ENCODE measurements at regions not wholly inside any gene's neighbourhood (a gene's known extent, or its start where the extent isn't known, plus 50 kb on each side); places are given as distances from the start of the nearest gene placed in this dataset.

DNA sequence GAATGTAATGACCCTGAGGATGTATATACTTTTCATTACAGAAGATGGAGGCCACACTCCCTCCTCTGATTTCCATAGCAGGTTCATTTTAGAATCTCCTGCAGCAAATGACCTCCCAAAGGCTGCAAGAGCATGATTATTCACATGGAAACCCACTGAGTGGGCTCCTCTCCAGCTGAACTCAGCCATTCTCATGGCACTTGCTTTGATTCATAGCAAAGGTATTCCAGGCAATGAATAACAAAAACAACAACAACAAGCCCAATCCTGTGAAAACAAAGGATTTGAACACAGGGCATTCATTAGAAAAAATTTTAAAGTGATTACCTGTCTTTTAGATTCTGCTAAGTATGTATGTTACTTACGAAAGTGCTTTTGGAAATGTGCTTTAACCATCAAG, 894.0 kb upstream of the FRG1 start:
- H3K36me3 ChIP-seq = no peaks in the 10 kb centered on the region
- H3K4me1 ChIP-seq (ENCODE audit: control insufficient read depth in 1 of 2, low read depth in 2 of 2) = no peaks in the 10 kb centered on the region
- no peak overlapping the region for H3K27ac ChIP-seq
- DNase-seq (ENCODE audit: low spot score) = no peak
- H3K9me3 ChIP-seq = no peaks in the 10 kb centered on the region
- TF ChIP-seq, protein P1, sequence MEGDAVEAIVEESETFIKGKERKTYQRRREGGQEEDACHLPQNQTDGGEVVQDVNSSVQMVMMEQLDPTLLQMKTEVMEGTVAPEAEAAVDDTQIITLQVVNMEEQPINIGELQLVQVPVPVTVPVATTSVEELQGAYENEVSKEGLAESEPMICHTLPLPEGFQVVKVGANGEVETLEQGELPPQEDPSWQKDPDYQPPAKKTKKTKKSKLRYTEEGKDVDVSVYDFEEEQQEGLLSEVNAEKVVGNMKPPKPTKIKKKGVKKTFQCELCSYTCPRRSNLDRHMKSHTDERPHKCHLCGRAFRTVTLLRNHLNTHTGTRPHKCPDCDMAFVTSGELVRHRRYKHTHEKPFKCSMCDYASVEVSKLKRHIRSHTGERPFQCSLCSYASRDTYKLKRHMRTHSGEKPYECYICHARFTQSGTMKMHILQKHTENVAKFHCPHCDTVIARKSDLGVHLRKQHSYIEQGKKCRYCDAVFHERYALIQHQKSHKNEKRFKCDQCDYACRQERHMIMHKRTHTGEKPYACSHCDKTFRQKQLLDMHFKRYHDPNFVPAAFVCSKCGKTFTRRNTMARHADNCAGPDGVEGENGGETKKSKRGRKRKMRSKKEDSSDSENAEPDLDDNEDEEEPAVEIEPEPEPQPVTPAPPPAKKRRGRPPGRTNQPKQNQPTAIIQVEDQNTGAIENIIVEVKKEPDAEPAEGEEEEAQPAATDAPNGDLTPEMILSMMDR (IDR thresholded peaks at IDR 0.05) = no peak
- H3K4me3 ChIP-seq = no peak overlapping the region
- no peaks in the 10 kb centered on the region for H3K27me3 ChIP-seq (replicated peaks; ENCODE audit: insufficient read depth)
- no peak for ATAC-seq (ENCODE audit: insufficient number of reproducible peaks, low FRiP score, low read depth)

DNA sequence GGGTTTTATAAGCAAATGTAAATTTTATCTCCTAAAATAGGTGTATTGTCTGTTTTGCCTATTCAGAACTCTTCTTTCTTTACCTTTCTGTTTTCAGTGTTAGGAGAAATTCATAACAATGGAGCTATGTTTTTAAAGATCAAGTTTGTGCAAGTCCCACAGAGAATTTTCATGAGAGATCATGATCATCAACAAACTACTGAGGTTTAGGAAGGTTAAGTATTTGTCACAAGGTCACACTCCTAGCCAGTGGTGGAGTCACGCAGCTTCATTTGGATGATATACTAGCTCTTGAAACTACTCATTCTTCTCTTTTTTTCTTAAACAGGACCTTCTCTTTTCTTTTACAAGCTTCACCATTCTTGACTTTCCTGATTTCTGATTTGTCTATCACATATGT, 892.6 kb upstream of the FRG1 start:
- H3K4me3 ChIP-seq = no peak overlapping the region
- H3K27ac ChIP-seq = no peak overlapping the region
- TF ChIP-seq, protein P1 (IDR thresholded peaks at IDR 0.05) = no peak
- DNase-seq (ENCODE audit: low spot score) = no peak
- H3K9me3 ChIP-seq = no peaks in the 10 kb centered on the region
- no peaks in the 10 kb centered on the region for H3K4me1 ChIP-seq (ENCODE audit: control insufficient read depth in 1 of 2, low read depth in 2 of 2)
- ATAC-seq (ENCODE audit: insufficient number of reproducible peaks, low FRiP score, low read depth) = no peak
- no peaks in the 10 kb centered on the region for H3K36me3 ChIP-seq
- H3K27me3 ChIP-seq (replicated peaks; ENCODE audit: insufficient read depth) = no peaks in the 10 kb centered on the region

DNA sequence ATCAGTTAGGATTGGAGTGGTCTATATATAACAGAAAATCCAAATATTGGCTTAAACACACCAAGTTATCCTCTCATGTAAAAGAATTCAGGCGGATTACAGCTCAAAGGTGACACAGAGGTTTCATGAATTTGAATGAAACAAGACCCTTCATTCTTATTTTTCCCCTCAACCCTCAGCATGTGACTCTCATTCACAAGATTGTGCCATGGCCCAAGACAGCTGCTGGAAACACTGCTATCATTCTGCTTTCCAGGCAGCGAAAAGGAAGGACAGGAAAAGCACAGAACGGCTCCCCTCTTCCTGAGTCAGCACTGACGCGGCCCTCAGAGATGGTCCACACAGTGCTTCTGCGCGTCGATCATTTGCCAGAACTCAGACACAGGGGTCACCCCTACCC, 891.0 kb upstream of the FRG1 start:
- no peak overlapping the region for H3K4me3 ChIP-seq
- DNase-seq (ENCODE audit: low spot score) (no peak), ATAC-seq (ENCODE audit: insufficient number of reproducible peaks, low FRiP score, low read depth) (no peak)
- H3K27ac ChIP-seq = no peak overlapping the region
- H3K36me3 ChIP-seq = no peaks in the 10 kb centered on the region
- H3K9me3 ChIP-seq = no peaks in the 10 kb centered on the region
- H3K27me3 ChIP-seq (replicated peaks; ENCODE audit: insufficient read depth) = no peaks in the 10 kb centered on the region
- no peaks in the 10 kb centered on the region for H3K4me1 ChIP-seq (ENCODE audit: control insufficient read depth in 1 of 2, low read depth in 2 of 2)
- TF ChIP-seq, protein P1 (IDR thresholded peaks at IDR 0.05) = no peak

DNA sequence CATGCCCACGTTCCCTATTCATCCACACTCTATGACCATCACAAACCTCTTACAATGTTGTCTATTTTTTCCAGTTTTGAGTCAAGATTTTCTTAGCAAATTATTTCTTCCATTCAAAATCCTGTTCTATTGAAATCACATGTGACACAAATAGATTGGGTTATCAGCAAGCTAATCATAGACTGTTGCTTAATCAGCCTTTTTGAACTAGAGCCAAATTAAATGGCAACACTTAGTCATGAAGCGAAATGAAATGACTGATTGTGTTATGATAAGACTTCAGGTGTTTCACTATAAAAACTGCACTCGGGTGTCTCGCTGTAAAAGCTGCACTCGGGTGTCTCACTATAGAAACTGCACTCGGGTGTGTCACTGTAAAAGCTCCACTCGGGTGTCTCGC, 890.0 kb upstream of the FRG1 start:
- TF ChIP-seq, protein P1 (IDR thresholded peaks at IDR 0.05) = no peak
- H3K27ac ChIP-seq = no peak overlapping the region
- H3K27me3 ChIP-seq (replicated peaks; ENCODE audit: insufficient read depth) = no peaks in the 10 kb centered on the region
- DNase-seq (ENCODE audit: low spot score) (no peak), ATAC-seq (ENCODE audit: insufficient number of reproducible peaks, low FRiP score, low read depth) (no peak)
- no peak overlapping the region for H3K4me3 ChIP-seq
- no peaks in the 10 kb centered on the region for H3K9me3 ChIP-seq
- H3K36me3 ChIP-seq = no peaks in the 10 kb centered on the region
- no peaks in the 10 kb centered on the region for H3K4me1 ChIP-seq (ENCODE audit: control insufficient read depth in 1 of 2, low read depth in 2 of 2)

DNA sequence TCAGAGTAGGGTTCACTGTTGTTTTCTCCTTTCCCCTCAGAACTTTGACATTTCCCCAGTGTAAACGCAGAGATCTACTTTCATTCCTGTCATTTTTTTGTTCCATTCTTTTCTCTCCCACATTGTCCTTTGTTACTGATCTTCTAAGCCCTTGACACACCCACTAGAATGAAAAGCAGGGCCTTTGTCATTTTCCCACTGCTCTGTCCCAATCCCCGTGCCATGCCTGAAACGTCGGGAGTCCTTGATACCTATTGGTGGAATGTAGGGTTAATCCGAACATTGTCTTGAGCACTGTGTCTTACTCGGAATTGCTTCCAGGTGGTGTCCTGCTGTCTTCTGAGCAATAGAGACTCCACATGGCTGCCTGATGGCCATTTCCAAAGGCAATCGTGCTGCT, 887.1 kb upstream of the FRG1 start:
- Histone ChIP-seq H3K4me1 (ENCODE audit: control insufficient read depth in 1 of 2, low read depth in 2 of 2) (no peaks in the 10 kb centered on the region), H3K27me3 (replicated peaks; ENCODE audit: insufficient read depth) (no peaks in the 10 kb centered on the region), H3K36me3 (no peaks in the 10 kb centered on the region), H3K27ac (no peak overlapping the region), H3K4me3 (no peak overlapping the region), H3K9me3 (no peaks in the 10 kb centered on the region)
- DNase-seq (ENCODE audit: low spot score) (no peak), ATAC-seq (ENCODE audit: insufficient number of reproducible peaks, low FRiP score, low read depth) (no peak)
- TF ChIP-seq, protein P1 (IDR thresholded peaks at IDR 0.05) = no peak
